Nephron (organoid): ENCODE measurements at regions not wholly inside any gene's neighbourhood (a gene's known extent, or its start where the extent isn't known, plus 50 kb on each side); places are given as distances from the start of the nearest gene placed in this dataset.

Experiments
- H3K27ac Mint-ChIP-seq, 3 experiments: 2 replicates each; pipeline ENCODE4 v1.8.0; 2020; ENCODE audit warnings: mixed read lengths in 3 of 3, mild to moderate bottlenecking in 2 of 3, moderate library complexity in 1 of 3
- H3K27me3 Mint-ChIP-seq: 2 replicates; pipeline ENCODE4 v1.8.0; 2021; ENCODE audit warnings: low read depth, mild to moderate bottlenecking, moderate library complexity, mixed read lengths
- H3K36me3 Mint-ChIP-seq: 2 replicates; pipeline ENCODE4 v1.8.0; 2020; ENCODE audit warnings: low read depth, mixed read lengths
- H3K4me1 Mint-ChIP-seq: 2 replicates; pipeline ENCODE4 v1.8.0; 2020; ENCODE audit warnings: mixed read lengths
- H3K4me3 Mint-ChIP-seq, 3 experiments: 2 replicates each; pipeline ENCODE4 v1.8.0; 2020; ENCODE audit warnings: mild to moderate bottlenecking in 3 of 3, mixed read lengths in 3 of 3, moderate library complexity in 2 of 3
- H3K9me3 Mint-ChIP-seq: 2 replicates; pipeline ENCODE4 v1.8.0; 2020; ENCODE audit warnings: mixed read lengths
- CTCF ChIP-seq, 3 experiments: fragments of 200-600 bp; sonication (generic); IDR thresholded peaks; one replicate each; pipeline ENCODE4 v1.5.0; 2021; ENCODE audit warnings: antibody characterized with exemption in 3 of 3; ENCODE audit not compliant: unreplicated experiment in 3 of 3

DNA sequence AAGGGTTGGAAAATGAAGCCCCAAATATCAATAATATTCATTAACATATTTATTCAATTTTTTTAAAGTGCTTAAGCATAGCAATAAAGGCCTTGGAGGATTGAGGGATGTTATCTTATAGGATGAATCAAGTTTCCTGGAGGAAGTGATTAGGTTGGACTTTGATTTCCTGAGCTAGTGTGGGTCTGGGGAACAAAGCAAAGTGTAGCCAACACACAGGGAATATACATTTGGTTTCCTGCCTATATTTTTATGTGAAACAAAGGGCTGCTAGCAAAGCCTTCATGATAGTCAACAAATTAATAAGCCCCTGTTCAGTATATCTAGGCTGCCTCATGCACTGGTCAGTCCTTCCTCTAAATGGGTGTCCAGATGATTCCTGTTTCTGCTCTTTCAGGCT lies 261.1 kb upstream of the IL12A start:
- no peaks in the 10 kb centered on the region for H3K27me3 Mint-ChIP-seq
- no peak for TF ChIP-seq CTCF (IDR thresholded peaks at IDR 0.05; ENCODE audit: unreplicated experiment in 3 of 3)
- H3K4me1 Mint-ChIP-seq, result peaks cover 15% of the 10 kb centered on the region
- H3K36me3 Mint-ChIP-seq, result no peaks in the 10 kb centered on the region
- H3K4me3 Mint-ChIP-seq, result no peak overlapping the region
- H3K9me3 Mint-ChIP-seq, result no peaks in the 10 kb centered on the region
- H3K27ac Mint-ChIP-seq, result no peak overlapping the region

- no peak for TF ChIP-seq CTCF (IDR thresholded peaks at IDR 0.05; ENCODE audit: unreplicated experiment in 3 of 3)
- no peaks in the 10 kb centered on the region for H3K27me3 Mint-ChIP-seq
- no peaks in the 10 kb centered on the region for H3K36me3 Mint-ChIP-seq
- H3K4me3 Mint-ChIP-seq, result no peak overlapping the region
- no peaks in the 10 kb centered on the region for H3K9me3 Mint-ChIP-seq
- peaks cover 33% of the 10 kb centered on the region for H3K4me1 Mint-ChIP-seq
- H3K27ac Mint-ChIP-seq, result peak overlapping the region in 1 of 3 experiments; percentile 52
These were observed 257.4 kb upstream of the IL12A start for GRCh38 chr3:159731254-159731653.

GRCh38 chr3:159732172-159733111 lies 256.2 kb upstream of the IL12A start:
- no peaks in the 10 kb centered on the region for H3K9me3 Mint-ChIP-seq
- H3K27me3 Mint-ChIP-seq, result no peaks in the 10 kb centered on the region
- H3K4me3 Mint-ChIP-seq, result peak overlapping the region; percentile 73 to 84 (median 82)
- H3K4me1 Mint-ChIP-seq, result peaks cover 33% of the 10 kb centered on the region
- no peaks in the 10 kb centered on the region for H3K36me3 Mint-ChIP-seq
- TF ChIP-seq CTCF (IDR thresholded peaks at IDR 0.05; ENCODE audit: unreplicated experiment in 3 of 3), result no peak
- peak overlapping the region; percentile 83 to 90 (median 84) for H3K27ac Mint-ChIP-seq

DNA sequence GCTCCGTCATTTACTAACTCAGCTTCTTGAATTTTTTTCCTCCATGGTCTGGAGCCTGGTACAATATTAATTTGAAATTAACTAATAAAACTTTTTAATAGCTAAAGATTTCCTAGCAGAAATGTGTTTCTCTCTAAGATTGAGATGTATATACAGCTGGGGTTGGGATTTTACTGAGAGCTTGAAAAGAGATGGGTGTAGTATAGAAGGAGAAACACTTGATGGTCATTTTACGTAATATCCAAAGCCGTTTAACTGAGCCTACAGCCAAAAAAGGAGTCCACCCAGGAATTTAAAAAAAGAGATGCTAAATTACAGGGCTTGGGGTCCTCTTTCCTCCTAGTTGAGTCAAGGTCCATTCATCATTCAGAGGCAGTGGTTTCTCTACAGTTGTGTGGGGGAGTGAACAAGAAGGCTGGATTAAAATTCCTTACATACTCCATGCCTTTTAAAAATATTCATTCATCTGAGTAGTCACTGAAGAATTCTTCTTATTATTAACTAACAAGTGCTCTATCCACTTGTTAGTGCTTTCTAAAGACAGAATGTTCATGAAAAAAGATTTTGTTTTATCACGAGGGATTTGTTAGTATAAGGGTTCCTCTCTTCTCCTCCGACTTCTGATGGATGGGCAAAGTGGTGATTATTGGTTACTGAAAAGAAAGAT lies 255.3 kb upstream of the IL12A start:
- H3K4me3 Mint-ChIP-seq, result peak overlapping the region; percentile 58 to 68 (median 65)
- H3K27me3 Mint-ChIP-seq, result no peaks in the 10 kb centered on the region
- H3K4me1 Mint-ChIP-seq, result peaks cover 33% of the 10 kb centered on the region
- no peaks in the 10 kb centered on the region for H3K36me3 Mint-ChIP-seq
- peak overlapping the region; percentile 83 to 88 (median 84) for H3K27ac Mint-ChIP-seq
- no peaks in the 10 kb centered on the region for H3K9me3 Mint-ChIP-seq
- TF ChIP-seq CTCF (IDR thresholded peaks at IDR 0.05; ENCODE audit: unreplicated experiment in 3 of 3), result no peak

- no peak overlapping the region for H3K4me3 Mint-ChIP-seq
- TF ChIP-seq CTCF (IDR thresholded peaks at IDR 0.05; ENCODE audit: unreplicated experiment in 3 of 3), result no peak
- no peaks in the 10 kb centered on the region for H3K9me3 Mint-ChIP-seq
- peak overlapping the region in 2 of 3 experiments; percentile 36 to 66 for H3K27ac Mint-ChIP-seq
- no peaks in the 10 kb centered on the region for H3K27me3 Mint-ChIP-seq
- H3K36me3 Mint-ChIP-seq, result no peaks in the 10 kb centered on the region
- peaks cover 33% of the 10 kb centered on the region for H3K4me1 Mint-ChIP-seq
These were observed 254.0 kb upstream of the IL12A start for GRCh38 chr3:159734681-159735080.
